ENCODE measurements at regions not wholly inside any gene's neighbourhood (a gene's known extent, or its start where the extent isn't known, plus 50 kb on each side); places are given as distances from the start of the nearest gene placed in this dataset.

DNA sequence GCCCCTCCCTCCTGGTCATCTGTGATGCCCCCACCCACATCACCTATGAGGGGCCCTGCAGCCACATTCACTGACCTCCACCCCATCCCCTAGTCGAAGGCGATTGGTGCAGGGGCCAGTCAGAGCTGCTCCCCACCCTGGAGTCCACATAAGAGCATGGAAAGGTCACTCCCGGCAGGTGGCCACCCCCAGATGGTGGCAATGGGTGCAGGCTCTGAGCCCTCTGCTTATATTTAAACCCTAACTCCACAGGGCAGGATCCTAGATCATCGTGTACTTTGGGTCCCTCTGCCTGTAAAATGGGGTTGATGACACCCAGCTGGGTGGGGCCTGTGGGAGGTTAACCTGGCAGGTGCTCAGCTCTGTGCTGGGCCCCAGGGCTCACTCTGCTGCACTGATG lies 186.8 kb upstream of the C1orf174 start:
- TF ChIP-seq POLR2AphosphoS5 (IDR thresholded peaks at IDR 0.05) (no peak), EP300 (IDR thresholded peaks at IDR 0.05) (no peak), POLR2A (IDR thresholded peaks at IDR 0.05; ENCODE audit: low read depth) (no peak)
- TF ChIP-seq, protein P1, sequence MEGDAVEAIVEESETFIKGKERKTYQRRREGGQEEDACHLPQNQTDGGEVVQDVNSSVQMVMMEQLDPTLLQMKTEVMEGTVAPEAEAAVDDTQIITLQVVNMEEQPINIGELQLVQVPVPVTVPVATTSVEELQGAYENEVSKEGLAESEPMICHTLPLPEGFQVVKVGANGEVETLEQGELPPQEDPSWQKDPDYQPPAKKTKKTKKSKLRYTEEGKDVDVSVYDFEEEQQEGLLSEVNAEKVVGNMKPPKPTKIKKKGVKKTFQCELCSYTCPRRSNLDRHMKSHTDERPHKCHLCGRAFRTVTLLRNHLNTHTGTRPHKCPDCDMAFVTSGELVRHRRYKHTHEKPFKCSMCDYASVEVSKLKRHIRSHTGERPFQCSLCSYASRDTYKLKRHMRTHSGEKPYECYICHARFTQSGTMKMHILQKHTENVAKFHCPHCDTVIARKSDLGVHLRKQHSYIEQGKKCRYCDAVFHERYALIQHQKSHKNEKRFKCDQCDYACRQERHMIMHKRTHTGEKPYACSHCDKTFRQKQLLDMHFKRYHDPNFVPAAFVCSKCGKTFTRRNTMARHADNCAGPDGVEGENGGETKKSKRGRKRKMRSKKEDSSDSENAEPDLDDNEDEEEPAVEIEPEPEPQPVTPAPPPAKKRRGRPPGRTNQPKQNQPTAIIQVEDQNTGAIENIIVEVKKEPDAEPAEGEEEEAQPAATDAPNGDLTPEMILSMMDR (IDR thresholded peaks at IDR 0.05): no peak
